ENCODE measurements at regions not wholly inside any gene's neighbourhood (a gene's known extent, or its start where the extent isn't known, plus 50 kb on each side); places are given as distances from the start of the nearest gene placed in this dataset.

DNA sequence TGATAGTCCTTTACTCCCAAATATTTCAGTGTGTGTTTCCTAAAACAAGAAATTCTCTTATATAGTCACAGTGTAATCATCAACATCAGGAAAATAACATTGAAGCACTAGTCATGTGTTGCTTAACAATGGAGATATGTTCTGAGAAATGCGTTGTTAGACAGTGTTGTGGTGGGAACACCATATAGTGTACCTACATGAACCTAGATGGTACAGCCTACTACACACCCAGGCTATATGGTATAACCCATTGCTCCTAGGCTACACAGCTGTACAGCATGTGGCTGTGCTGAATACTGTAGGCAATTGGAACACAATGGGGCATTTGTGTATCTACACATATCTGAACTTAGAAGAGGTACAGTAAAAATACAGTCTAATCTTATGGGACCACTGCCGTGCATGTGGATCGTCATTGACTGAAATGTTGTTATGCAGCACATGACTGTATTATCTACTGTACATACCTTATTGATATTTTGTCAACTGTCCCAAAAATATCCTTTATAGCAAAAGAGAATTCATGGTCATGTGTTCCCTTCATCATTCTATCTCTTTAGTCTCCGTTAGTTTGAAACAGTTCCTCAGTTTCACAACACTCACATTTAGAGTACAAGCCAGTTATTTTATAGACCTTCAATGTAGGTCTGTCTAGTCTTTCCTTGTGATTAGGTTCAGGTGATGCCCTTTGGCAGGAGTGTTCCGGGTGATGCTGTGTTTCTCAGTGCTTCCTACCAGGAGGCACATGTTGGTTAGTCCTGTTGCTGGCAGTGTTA lies 109.7 kb downstream of the SLC25A47 start:
- H3K27ac ChIP-seq (ENCODE audit: low read length): no peak overlapping the region
- H3K4me1 ChIP-seq (ENCODE audit: control insufficient read depth, insufficient read depth, low read length): peaks cover 2% of the 10 kb centered on the region
- H3K9ac ChIP-seq (ENCODE audit: low read length in 2 of 2): no peak overlapping the region
- no peaks in the 10 kb centered on the region for H3K27me3 ChIP-seq (ENCODE audit: control insufficient read depth in 1 of 2, insufficient read depth in 2 of 2, low read length in 2 of 2)
- H3K9me3 ChIP-seq (ENCODE audit: control insufficient read depth in 2 of 2, low read length in 2 of 2): no peaks in the 10 kb centered on the region
- H3K4me3 ChIP-seq (ENCODE audit: low read length in 2 of 2): no peak overlapping the region
- peaks cover 0 to 3% of the 10 kb centered on the region in 2 donors for H3K36me3 ChIP-seq (ENCODE audit: control insufficient read depth in 2 of 2, insufficient read depth in 2 of 2, low read length in 2 of 2)

DNA sequence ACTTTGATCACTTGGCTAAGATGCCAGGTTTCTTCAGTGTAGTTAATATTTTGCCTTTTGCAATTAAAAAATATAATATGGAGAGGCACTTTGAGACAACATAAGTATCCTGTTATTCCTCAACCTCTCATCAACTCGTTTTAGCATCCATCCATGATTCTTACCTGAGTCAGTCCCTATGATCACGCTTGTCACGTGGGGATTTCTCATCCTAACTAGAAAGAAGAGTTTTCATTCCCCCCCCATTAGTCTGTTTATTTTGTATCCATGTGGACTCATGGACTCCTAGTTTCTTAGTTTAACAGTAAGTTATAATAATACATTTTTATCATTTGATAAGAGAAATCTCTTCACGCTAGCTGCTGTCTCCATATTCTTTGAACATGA lies 110.3 kb downstream of the SLC25A47 start:
- H3K4me1 ChIP-seq (ENCODE audit: control insufficient read depth, insufficient read depth, low read length): peaks cover 2% of the 10 kb centered on the region
- H3K36me3 ChIP-seq (ENCODE audit: control insufficient read depth in 2 of 2, insufficient read depth in 2 of 2, low read length in 2 of 2): peaks cover 0 to 3% of the 10 kb centered on the region in 2 donors
- no peaks in the 10 kb centered on the region for H3K27me3 ChIP-seq (ENCODE audit: control insufficient read depth in 1 of 2, insufficient read depth in 2 of 2, low read length in 2 of 2)
- H3K9me3 ChIP-seq (ENCODE audit: control insufficient read depth in 2 of 2, low read length in 2 of 2): no peaks in the 10 kb centered on the region
- no peak overlapping the region for H3K9ac ChIP-seq (ENCODE audit: low read length in 2 of 2)
- H3K4me3 ChIP-seq (ENCODE audit: low read length in 2 of 2): no peak overlapping the region
- H3K27ac ChIP-seq (ENCODE audit: low read length): no peak overlapping the region

DNA sequence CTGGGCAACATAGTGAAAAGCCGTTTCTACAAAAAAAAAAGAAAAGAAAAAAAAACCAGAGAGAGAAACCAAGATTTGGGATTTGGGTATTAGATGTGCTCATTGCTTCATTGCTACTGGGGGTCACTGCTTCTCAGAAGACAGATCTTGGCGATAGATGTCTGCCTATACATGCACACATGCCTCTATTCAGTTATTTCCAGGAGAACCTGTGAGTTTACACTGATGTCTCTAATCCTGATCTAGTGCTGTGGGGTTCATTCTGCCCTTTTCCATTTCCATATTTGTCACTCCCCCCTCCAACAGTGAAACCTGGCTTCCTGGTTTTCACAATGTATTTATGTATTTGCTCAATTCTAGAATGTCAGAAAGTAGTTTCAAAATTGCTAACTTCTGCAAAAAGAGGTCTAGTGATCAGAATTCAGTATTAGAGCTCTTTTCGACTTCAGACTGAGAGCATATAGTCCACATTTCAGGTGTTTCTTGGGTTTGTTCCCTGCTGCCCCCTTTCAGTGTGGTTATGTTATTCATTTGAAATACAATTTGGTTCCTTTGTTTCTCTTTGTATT lies 111.0 kb downstream of the SLC25A47 start:
- no peak overlapping the region for H3K27ac ChIP-seq (ENCODE audit: low read length)
- H3K4me3 ChIP-seq (ENCODE audit: low read length in 2 of 2): no peak overlapping the region
- peaks cover 0 to under 1% of the 10 kb centered on the region in 2 donors for H3K36me3 ChIP-seq (ENCODE audit: control insufficient read depth in 2 of 2, insufficient read depth in 2 of 2, low read length in 2 of 2)
- H3K4me1 ChIP-seq (ENCODE audit: control insufficient read depth, insufficient read depth, low read length): peaks cover 2% of the 10 kb centered on the region
- no peak overlapping the region for H3K9ac ChIP-seq (ENCODE audit: low read length in 2 of 2)
- H3K27me3 ChIP-seq (ENCODE audit: control insufficient read depth in 1 of 2, insufficient read depth in 2 of 2, low read length in 2 of 2): no peaks in the 10 kb centered on the region
- H3K9me3 ChIP-seq (ENCODE audit: control insufficient read depth in 2 of 2, low read length in 2 of 2): no peaks in the 10 kb centered on the region

DNA sequence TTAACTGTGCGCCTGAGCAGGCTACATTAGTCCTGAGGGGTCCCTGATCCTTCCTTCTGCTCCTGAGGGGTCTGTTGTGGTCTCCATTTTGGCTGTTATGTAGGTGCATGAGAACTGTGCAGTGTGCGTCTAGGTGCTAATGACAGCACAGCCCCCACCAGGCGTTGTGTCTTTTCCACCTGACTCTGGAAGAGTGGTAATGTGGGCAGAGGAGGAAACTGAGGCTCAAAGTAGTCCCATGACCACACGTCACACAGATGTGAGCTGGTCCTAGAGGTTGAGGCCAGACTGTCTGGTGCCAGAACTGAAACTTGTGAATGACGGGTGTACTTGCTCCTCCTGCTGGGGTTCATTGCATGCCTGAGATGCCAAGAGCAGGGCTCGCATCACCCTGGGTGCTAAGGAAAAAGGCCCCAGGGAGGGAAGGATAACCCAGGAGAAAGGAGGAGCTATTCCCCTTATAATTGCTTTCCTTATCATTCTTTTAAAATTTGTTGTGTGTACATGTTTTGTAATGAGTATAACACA lies 111.8 kb downstream of the SLC25A47 start:
- Histone ChIP-seq H3K4me1 (ENCODE audit: control insufficient read depth, insufficient read depth, low read length) (peaks cover 2% of the 10 kb centered on the region), H3K4me3 (ENCODE audit: low read length in 2 of 2) (no peak overlapping the region), H3K27ac (ENCODE audit: low read length) (no peak overlapping the region), H3K9me3 (ENCODE audit: control insufficient read depth in 2 of 2, low read length in 2 of 2) (no peaks in the 10 kb centered on the region), H3K27me3 (ENCODE audit: control insufficient read depth in 1 of 2, insufficient read depth in 2 of 2, low read length in 2 of 2) (no peaks in the 10 kb centered on the region), H3K9ac (ENCODE audit: low read length in 2 of 2) (no peak overlapping the region), H3K36me3 (ENCODE audit: control insufficient read depth in 2 of 2, insufficient read depth in 2 of 2, low read length in 2 of 2) (no peaks in the 10 kb centered on the region)

DNA sequence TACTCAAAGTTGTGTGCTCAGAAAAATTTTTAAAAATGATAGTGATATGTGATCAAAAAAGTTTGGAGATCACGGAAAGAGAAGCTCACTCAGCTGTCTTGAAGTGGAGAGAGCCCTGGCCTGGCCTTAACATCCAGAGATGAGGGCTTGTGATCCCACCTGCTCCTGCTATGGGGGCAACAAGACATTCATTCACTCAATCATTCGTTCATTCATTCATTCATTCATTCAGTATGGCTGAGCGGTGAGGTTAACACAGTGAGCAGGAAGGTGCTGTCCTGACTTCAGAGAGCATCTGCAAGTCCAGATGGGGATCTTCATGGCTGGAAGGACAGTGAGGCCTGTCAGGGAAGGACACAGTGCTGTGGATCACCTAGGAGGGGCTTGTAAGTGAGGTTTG lies 112.3 kb downstream of the SLC25A47 start:
- Histone ChIP-seq H3K9ac (ENCODE audit: low read length in 2 of 2) (no peak overlapping the region), H3K4me1 (ENCODE audit: control insufficient read depth, insufficient read depth, low read length) (peaks cover 6% of the 10 kb centered on the region), H3K36me3 (ENCODE audit: control insufficient read depth in 2 of 2, insufficient read depth in 2 of 2, low read length in 2 of 2) (no peaks in the 10 kb centered on the region), H3K9me3 (ENCODE audit: control insufficient read depth in 2 of 2, low read length in 2 of 2) (no peaks in the 10 kb centered on the region), H3K4me3 (ENCODE audit: low read length in 2 of 2) (no peak overlapping the region), H3K27ac (ENCODE audit: low read length) (no peak overlapping the region), H3K27me3 (ENCODE audit: control insufficient read depth in 1 of 2, insufficient read depth in 2 of 2, low read length in 2 of 2) (no peaks in the 10 kb centered on the region)

DNA sequence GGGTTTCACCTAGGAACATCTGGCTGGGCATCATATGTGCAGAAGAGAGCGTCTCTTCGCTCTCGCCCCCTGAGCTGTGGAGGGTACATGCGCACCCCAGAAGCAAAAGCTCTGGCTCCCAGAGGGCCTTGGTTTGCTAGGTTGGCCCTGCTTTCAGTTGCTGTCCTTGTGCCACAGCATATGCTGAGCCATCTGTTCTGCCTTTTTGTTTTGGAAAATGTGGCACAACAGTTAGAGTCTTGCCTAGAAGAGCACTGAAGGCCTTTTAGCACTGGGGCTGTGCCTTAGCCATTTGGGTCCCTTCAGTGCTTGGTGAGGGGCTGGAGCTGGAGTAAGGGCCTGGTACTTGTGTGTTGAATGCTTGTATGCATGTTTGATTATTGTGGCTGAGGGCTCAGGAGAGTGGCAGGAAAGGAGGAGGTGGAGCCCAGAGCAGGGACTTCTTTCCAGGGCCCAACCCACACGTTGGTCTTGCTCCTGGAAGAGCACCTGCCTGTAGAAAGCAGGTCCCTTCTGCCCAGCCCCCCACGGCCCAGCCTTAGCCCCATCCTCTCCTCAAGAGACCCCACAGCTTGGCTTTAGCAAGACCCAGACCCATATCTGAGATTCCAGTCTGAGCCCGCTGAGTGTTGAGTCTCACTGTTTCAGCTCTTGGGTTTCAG lies 113.7 kb downstream of the SLC25A47 start:
- H3K9ac ChIP-seq (ENCODE audit: low read length in 2 of 2): no peak overlapping the region
- H3K4me1 ChIP-seq (ENCODE audit: control insufficient read depth, insufficient read depth, low read length): peaks cover 6% of the 10 kb centered on the region
- no peak overlapping the region for H3K27ac ChIP-seq (ENCODE audit: low read length)
- H3K36me3 ChIP-seq (ENCODE audit: control insufficient read depth in 2 of 2, insufficient read depth in 2 of 2, low read length in 2 of 2): no peaks in the 10 kb centered on the region
- H3K27me3 ChIP-seq (ENCODE audit: control insufficient read depth in 1 of 2, insufficient read depth in 2 of 2, low read length in 2 of 2): no peaks in the 10 kb centered on the region
- no peaks in the 10 kb centered on the region for H3K9me3 ChIP-seq (ENCODE audit: control insufficient read depth in 2 of 2, low read length in 2 of 2)
- no peak overlapping the region for H3K4me3 ChIP-seq (ENCODE audit: low read length in 2 of 2)

DNA sequence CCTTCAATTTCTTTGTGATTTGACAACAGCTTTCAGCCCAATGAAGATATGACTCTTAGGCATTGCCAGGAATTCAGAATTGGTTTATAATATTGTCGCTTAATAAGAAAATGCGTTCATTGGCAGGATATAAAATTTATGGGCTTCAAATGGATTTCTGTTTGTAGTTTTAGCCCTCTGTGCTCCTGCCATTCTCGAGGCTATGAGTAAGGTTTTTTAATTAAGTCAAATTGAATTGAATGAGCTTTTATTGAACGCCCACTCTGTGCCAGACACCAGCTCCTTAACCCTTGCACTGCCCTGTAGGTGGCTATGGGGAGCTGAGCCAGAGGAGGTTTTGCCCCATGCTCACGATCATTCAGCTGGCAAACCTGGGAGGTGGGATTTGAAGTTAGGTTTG lies 115.1 kb downstream of the SLC25A47 start:
- H3K4me1 ChIP-seq (ENCODE audit: control insufficient read depth, insufficient read depth, low read length): peaks cover 6% of the 10 kb centered on the region
- no peak overlapping the region for H3K27ac ChIP-seq (ENCODE audit: low read length)

DNA sequence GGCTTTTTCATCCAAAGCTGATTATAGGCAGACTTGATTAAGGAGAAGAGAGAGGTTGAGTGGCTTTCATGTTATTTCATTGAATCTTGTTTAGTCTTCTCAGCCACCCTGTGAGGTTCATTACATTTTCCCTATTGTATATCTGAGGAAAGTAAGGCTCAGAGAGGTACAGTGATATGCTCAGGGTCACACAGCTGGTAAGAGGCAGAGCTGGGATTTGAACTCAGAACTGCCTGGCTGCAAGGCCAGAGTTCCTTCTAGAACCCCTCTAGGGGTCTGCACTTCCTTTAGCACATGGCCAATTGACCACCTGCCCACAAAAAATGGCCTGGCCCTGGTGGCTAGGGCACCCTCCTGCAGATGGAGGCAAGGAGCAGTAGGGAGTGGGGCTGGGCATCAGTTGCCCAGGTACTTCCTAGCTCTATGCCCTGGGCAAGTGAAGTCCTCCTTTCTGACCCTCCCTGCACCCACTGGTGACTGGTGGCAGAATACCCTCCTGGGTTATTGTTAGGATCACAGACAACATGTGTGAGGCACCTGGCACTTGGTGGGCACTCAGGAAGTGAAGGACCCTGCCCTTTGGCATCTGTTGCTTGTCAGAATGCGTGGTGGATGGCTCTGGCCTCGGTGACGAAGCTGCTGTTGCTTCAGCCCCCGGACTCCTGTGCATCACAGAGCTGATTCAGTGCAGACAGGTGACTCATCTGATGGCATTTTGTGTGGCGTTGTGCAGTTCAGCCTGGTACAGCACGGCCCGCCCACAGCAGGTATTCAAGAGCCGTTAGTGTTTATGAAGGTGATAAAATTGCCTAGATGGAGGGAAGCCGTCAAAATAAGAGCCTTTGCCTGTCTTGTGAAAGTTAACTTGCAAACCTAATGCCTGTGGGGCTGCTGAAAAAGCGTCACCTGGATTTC lies 115.8 kb downstream of the SLC25A47 start:
- H3K27ac ChIP-seq (ENCODE audit: low read length): no peak overlapping the region
- H3K9me3 ChIP-seq (ENCODE audit: control insufficient read depth in 2 of 2, low read length in 2 of 2): no peaks in the 10 kb centered on the region
- no peaks in the 10 kb centered on the region for H3K27me3 ChIP-seq (ENCODE audit: control insufficient read depth in 1 of 2, insufficient read depth in 2 of 2, low read length in 2 of 2)
- no peak overlapping the region for H3K4me3 ChIP-seq (ENCODE audit: low read length in 2 of 2)
- no peaks in the 10 kb centered on the region for H3K36me3 ChIP-seq (ENCODE audit: control insufficient read depth in 2 of 2, insufficient read depth in 2 of 2, low read length in 2 of 2)
- no peak overlapping the region for H3K9ac ChIP-seq (ENCODE audit: low read length in 2 of 2)
- peaks cover 6% of the 10 kb centered on the region for H3K4me1 ChIP-seq (ENCODE audit: control insufficient read depth, insufficient read depth, low read length)

More for the DNA sequence above, 115.1 kb downstream of the SLC25A47 start:
- Histone ChIP-seq H3K27me3 (ENCODE audit: control insufficient read depth in 1 of 2, insufficient read depth in 2 of 2, low read length in 2 of 2) (no peaks in the 10 kb centered on the region), H3K4me3 (ENCODE audit: low read length in 2 of 2) (no peak overlapping the region), H3K9ac (ENCODE audit: low read length in 2 of 2) (no peak overlapping the region), H3K36me3 (ENCODE audit: control insufficient read depth in 2 of 2, insufficient read depth in 2 of 2, low read length in 2 of 2) (no peaks in the 10 kb centered on the region), H3K9me3 (ENCODE audit: control insufficient read depth in 2 of 2, low read length in 2 of 2) (no peaks in the 10 kb centered on the region)

DNA sequence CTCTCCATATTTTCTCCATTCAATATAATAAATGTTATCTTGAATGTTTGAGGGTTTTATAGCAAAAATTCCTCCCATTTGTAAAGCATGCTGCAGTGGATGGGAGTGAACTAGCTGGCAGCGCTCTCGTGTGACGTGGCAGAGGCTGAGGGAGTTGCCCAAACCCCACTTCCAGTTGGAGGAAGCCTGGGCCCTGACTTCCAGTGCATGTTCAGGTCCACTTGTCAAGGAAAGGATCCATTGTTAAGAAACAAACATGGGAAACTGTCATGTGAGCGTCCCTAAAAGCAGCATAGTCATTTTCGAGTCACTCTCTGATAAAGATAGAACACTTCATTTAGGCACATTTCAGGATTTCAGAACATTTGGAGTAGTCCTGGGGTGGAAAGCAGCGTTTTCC lies 116.6 kb downstream of the SLC25A47 start:
- no peaks in the 10 kb centered on the region for H3K36me3 ChIP-seq (ENCODE audit: control insufficient read depth in 2 of 2, insufficient read depth in 2 of 2, low read length in 2 of 2)
- H3K4me3 ChIP-seq (ENCODE audit: low read length in 2 of 2): peak overlapping the region in 1 of 2 donors; percentile 22
- H3K27me3 ChIP-seq (ENCODE audit: control insufficient read depth in 1 of 2, insufficient read depth in 2 of 2, low read length in 2 of 2): no peaks in the 10 kb centered on the region
- no peak overlapping the region for H3K9ac ChIP-seq (ENCODE audit: low read length in 2 of 2)
- H3K9me3 ChIP-seq (ENCODE audit: control insufficient read depth in 2 of 2, low read length in 2 of 2): no peaks in the 10 kb centered on the region
- peaks cover 6% of the 10 kb centered on the region for H3K4me1 ChIP-seq (ENCODE audit: control insufficient read depth, insufficient read depth, low read length)
- H3K27ac ChIP-seq (ENCODE audit: low read length): no peak overlapping the region

DNA sequence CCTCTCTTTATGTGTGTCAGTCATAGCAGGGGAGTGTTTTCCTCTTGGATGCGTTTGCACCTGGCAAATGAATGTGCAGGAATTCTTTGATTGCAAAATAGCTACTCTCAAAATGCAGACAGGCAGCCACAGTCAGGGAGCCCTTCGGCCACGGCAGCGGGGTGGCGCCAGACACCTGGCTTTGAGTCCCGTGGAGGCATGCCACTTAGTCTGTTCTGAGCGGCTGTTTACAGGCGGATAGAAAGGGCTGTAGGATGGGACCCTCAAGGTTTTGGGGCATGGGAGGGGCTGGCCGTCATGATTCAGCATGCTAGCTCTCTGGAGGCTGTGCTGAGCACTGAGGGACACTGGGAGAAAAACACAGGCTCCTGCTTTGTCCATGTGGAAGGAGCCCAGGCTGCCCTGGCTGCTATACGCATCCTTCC lies 117.1 kb downstream of the SLC25A47 start:
- Histone ChIP-seq H3K9me3 (ENCODE audit: control insufficient read depth in 2 of 2, low read length in 2 of 2) (no peaks in the 10 kb centered on the region), H3K27me3 (ENCODE audit: control insufficient read depth in 1 of 2, insufficient read depth in 2 of 2, low read length in 2 of 2) (no peaks in the 10 kb centered on the region), H3K4me3 (ENCODE audit: low read length in 2 of 2) (peak overlapping the region in 1 of 2 donors; percentile 22), H3K36me3 (ENCODE audit: control insufficient read depth in 2 of 2, insufficient read depth in 2 of 2, low read length in 2 of 2) (no peaks in the 10 kb centered on the region), H3K9ac (ENCODE audit: low read length in 2 of 2) (no peak overlapping the region), H3K27ac (ENCODE audit: low read length) (no peak overlapping the region), H3K4me1 (ENCODE audit: control insufficient read depth, insufficient read depth, low read length) (peaks cover 6% of the 10 kb centered on the region)
